WERI-Rb-1 (cell line): ENCODE measurements at regions not wholly inside any gene's neighbourhood (a gene's known extent, or its start where the extent isn't known, plus 50 kb on each side); places are given as distances from the start of the nearest gene placed in this dataset.

Experiments used
- DNase-seq: peaks from one replicate; pipeline ENCODE4 v3.0.0-alpha.2; 2020
- H3K27ac ChIP-seq: fragments of 250-450 bp; sonication (Bioruptor Pico); 2 replicates; pipeline ENCODE4 v1.5.1; 2020; ENCODE audit warnings: mild to moderate bottlenecking, moderate library complexity
- H3K27me3 ChIP-seq: fragments of 250-450 bp; sonication (Bioruptor Pico); 2 replicates; pipeline ENCODE4 v1.5.1; 2021; ENCODE audit warnings: mild to moderate bottlenecking, low read depth, moderate library complexity; ENCODE audit not compliant: insufficient read depth, severe bottlenecking
- H3K36me3 ChIP-seq: fragments of 250-450 bp; sonication (Bioruptor Pico); 2 replicates; pipeline ENCODE4 v1.5.1; 2020; ENCODE audit warnings: mild to moderate bottlenecking, moderate library complexity
- H3K4me3 ChIP-seq: 2 replicates; pipeline ENCODE4 v1.5.1; 2011; ENCODE audit warnings: low read depth, mild to moderate bottlenecking, control low read depth, low read length
- H3K9me3 ChIP-seq: fragments of 250-450 bp; sonication (Bioruptor Pico); 2 replicates; pipeline ENCODE4 v1.5.1; 2021; ENCODE audit warnings: mild to moderate bottlenecking, moderate library complexity; ENCODE audit not compliant: severe bottlenecking
- TF ChIP-seq, protein P1 (sequence below): IDR thresholded peaks from 2 replicates; pipeline ENCODE4 v1.5.1; 2011; ENCODE audit warnings: low read depth, mild to moderate bottlenecking, control low read depth, inconsistent platforms, low read length

DNA sequence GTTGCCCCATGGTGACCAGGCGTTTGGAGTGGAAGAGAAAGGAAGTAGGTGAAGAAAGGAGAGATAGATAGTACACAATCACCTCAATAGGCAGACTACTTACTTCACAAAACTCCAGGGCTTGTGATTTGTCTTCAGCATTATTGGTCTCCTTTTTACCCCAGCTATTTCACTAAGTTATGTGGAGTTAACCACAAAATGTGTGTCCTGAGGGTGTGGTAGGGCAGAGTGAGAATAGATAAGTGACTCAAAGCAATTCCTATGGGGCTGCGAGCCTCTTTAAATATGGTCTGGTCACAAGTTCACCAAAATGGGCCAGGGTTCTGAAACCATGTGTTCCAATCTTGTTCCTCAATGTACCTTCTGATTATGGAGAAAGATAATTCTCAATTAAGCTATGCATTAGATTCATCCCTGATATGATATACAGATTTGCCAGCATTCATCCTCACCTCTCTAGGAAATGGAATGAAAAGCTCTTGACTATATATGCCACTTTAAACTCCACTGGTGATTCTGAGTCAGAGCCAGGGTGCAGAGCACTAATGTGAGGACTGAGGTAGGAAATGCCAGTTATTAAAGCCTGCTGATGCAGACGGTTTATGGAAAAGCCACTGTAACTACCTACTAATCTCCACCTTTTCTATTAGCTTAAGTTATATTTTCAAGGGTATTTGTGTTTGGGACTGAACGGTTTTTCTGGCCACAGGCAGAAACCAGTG is 310.6 kb upstream of the MANEA start:
- H3K36me3 ChIP-seq: no peaks in the 10 kb centered on the region
- H3K27ac ChIP-seq: no peak overlapping the region
- TF ChIP-seq, protein P1, sequence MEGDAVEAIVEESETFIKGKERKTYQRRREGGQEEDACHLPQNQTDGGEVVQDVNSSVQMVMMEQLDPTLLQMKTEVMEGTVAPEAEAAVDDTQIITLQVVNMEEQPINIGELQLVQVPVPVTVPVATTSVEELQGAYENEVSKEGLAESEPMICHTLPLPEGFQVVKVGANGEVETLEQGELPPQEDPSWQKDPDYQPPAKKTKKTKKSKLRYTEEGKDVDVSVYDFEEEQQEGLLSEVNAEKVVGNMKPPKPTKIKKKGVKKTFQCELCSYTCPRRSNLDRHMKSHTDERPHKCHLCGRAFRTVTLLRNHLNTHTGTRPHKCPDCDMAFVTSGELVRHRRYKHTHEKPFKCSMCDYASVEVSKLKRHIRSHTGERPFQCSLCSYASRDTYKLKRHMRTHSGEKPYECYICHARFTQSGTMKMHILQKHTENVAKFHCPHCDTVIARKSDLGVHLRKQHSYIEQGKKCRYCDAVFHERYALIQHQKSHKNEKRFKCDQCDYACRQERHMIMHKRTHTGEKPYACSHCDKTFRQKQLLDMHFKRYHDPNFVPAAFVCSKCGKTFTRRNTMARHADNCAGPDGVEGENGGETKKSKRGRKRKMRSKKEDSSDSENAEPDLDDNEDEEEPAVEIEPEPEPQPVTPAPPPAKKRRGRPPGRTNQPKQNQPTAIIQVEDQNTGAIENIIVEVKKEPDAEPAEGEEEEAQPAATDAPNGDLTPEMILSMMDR: no peak
- H3K4me3 ChIP-seq: no peak overlapping the region
- H3K9me3 ChIP-seq: no peaks in the 10 kb centered on the region
- DNase-seq: no peak
- H3K27me3 ChIP-seq: no peaks in the 10 kb centered on the region

DNA sequence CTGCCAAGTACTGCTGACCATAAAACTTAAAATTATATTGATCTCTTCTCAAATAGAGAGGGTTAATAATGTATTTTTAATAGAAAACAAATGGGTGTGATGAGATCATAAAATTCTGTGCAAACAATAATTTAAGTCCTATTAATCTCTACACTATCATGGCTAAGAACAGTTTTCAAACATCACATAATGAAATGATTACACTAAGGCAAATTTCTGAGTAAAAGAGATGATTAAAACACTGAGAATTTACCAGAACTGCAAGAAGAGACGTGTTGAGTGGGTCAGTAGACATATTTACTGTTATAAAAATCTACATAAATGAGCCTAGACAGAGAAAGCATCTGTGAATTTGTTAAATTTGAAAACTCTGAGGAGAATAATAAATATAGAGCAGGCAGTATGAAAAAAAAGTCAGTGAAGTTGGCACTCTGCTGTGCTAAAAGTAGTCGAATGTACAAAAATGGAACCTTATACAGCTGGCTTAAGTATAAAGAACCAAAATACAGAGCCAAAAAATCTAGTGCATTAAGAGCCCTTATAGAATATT is 302.6 kb upstream of the MANEA start:
- Histone ChIP-seq H3K4me3 (no peak overlapping the region), H3K9me3 (no peaks in the 10 kb centered on the region), H3K27me3 (no peaks in the 10 kb centered on the region), H3K27ac (no peak overlapping the region), H3K36me3 (no peaks in the 10 kb centered on the region)
- DNase-seq: no peak
- TF ChIP-seq, protein P1: no peak

DNA sequence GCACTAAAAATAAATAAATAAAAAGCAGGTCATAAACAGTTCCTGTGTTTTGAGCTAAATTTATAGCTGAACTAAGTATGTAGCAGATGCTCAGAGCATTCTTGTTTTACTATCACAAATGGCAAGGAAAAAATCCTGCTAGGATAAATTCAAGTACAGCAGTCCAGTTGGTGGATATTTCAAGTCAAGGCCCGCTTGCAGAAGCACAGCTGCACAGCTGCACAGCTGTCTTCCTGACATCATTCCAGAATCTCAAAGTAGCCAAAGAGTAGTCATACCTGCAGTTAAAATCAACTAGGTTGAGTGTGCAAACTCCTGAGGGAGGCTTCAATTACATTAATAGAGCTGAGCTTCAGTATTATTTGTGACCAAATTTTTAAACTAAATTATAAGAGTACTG is 297.7 kb upstream of the MANEA start:
- H3K27me3 ChIP-seq: no peaks in the 10 kb centered on the region
- no peaks in the 10 kb centered on the region for H3K9me3 ChIP-seq
- TF ChIP-seq, protein P1: no peak
- H3K36me3 ChIP-seq: no peaks in the 10 kb centered on the region
- H3K27ac ChIP-seq: no peak overlapping the region
- no peak overlapping the region for H3K4me3 ChIP-seq
- DNase-seq: no peak

DNA sequence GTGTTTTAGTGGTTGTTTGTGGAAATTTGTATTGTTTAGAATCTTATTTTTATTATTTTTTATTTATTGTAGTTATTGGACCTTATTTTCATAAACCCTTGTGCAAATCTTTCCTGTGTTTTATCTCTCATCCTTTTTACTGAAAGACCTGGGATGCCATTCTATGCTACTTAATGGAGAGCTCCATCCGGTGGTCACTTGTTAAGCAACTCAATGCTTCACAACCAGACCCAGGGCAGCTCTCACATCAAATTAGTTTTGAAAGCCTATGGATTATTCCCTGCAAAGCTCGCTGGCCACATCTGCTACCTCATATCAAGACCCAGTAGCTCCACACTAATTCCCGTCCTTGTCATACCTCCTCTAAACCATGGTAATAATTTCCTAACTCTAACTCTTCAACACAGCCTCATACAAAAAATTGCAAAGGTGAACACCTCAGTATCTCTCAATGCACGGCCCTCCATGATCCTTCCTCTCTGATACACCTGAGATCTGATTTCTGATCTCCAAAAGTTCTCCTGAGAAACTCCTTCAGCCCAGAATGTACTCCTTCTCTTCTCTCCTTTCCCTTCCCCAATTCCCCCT is 296.6 kb upstream of the MANEA start:
- TF ChIP-seq, protein P1: no peak; the same call in 1 of the 2 replicates
- Histone ChIP-seq H3K36me3 (no peaks in the 10 kb centered on the region), H3K4me3 (no peak overlapping the region), H3K9me3 (no peaks in the 10 kb centered on the region), H3K27ac (peak overlapping the region; percentile 11; the same call in 1 of the 2 replicates), H3K27me3 (no peaks in the 10 kb centered on the region)
- peak; percentile 74 for DNase-seq

DNA sequence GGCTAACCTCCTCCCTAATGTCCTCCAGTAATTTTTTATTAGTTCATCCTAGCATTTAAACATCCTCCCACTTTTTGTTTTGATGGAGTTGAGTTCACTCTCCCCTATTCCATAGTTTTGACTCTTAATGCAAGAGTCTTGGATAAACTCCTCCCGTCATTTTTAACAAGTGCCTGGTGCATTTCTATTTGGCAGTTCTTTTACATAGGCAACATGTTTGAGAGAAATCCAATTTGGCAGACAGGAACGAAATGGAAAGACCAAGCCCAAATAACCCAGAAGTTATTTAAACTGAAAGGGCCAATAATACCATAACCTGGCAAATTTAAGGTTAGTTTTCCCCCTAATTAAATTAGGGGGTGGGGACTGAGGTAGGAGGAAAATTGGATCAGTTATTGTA is 291.5 kb upstream of the MANEA start:
- Histone ChIP-seq H3K4me3 (no peak overlapping the region), H3K9me3 (no peaks in the 10 kb centered on the region), H3K27ac (no peak overlapping the region), H3K36me3 (no peaks in the 10 kb centered on the region), H3K27me3 (no peaks in the 10 kb centered on the region)
- TF ChIP-seq, protein P1: no peak
- DNase-seq: no peak
